Kidney epithelial cell (primary cell): ENCODE measurements at regions not wholly inside any gene's neighbourhood (a gene's known extent, or its start where the extent isn't known, plus 50 kb on each side); places are given as distances from the start of the nearest gene placed in this dataset.

Source experiments
- DNase-seq: peaks from one replicate; pipeline ENCODE4 v3.0.0-alpha.2; 2010; ENCODE audit warnings: low read depth
- H3K27me3 ChIP-seq: 2 replicates; pipeline ENCODE4 v1.6.0; 2011; ENCODE audit warnings: low read length; ENCODE audit not compliant: control insufficient read depth, insufficient read depth
- H3K36me3 ChIP-seq: 2 replicates; pipeline ENCODE4 v1.5.1; 2011; ENCODE audit warnings: low read length; ENCODE audit not compliant: control insufficient read depth, insufficient read depth
- H3K4me3 ChIP-seq: 2 replicates; pipeline ENCODE4 v1.5.1; 2011; ENCODE audit warnings: low read depth, mild to moderate bottlenecking, control low read depth, low read length
- TF ChIP-seq, protein P1 (sequence below): IDR thresholded peaks from 2 replicates; pipeline ENCODE4 v1.5.1; 2011; ENCODE audit warnings: mild to moderate bottlenecking, moderate library complexity, low read length, control low read depth, inconsistent platforms; ENCODE audit not compliant: insufficient read depth, poor library complexity, severe bottlenecking

GRCh38 chr22:49649166-49650068 lies 178.3 kb downstream of the BRD1 start:
- no peak for DNase-seq
- TF ChIP-seq, protein P1, sequence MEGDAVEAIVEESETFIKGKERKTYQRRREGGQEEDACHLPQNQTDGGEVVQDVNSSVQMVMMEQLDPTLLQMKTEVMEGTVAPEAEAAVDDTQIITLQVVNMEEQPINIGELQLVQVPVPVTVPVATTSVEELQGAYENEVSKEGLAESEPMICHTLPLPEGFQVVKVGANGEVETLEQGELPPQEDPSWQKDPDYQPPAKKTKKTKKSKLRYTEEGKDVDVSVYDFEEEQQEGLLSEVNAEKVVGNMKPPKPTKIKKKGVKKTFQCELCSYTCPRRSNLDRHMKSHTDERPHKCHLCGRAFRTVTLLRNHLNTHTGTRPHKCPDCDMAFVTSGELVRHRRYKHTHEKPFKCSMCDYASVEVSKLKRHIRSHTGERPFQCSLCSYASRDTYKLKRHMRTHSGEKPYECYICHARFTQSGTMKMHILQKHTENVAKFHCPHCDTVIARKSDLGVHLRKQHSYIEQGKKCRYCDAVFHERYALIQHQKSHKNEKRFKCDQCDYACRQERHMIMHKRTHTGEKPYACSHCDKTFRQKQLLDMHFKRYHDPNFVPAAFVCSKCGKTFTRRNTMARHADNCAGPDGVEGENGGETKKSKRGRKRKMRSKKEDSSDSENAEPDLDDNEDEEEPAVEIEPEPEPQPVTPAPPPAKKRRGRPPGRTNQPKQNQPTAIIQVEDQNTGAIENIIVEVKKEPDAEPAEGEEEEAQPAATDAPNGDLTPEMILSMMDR = no peak
- no peak overlapping the region for H3K4me3 ChIP-seq
- peaks cover 5% of the 10 kb centered on the region for H3K27me3 ChIP-seq
- no peaks in the 10 kb centered on the region for H3K36me3 ChIP-seq

GRCh38 chr22:49648053-49648452 lies 179.6 kb downstream of the BRD1 start:
- Histone ChIP-seq H3K4me3 (no peak overlapping the region), H3K27me3 (peaks cover 5% of the 10 kb centered on the region), H3K36me3 (no peaks in the 10 kb centered on the region)
- no peak for DNase-seq
- TF ChIP-seq, protein P1 = no peak

GRCh38 chr22:49647627-49648026 lies 180.0 kb downstream of the BRD1 start:
- Histone ChIP-seq H3K36me3 (no peaks in the 10 kb centered on the region), H3K27me3 (peaks cover 5% of the 10 kb centered on the region), H3K4me3 (no peak overlapping the region)
- DNase-seq = no peak
- TF ChIP-seq, protein P1 = no peak

DNA sequence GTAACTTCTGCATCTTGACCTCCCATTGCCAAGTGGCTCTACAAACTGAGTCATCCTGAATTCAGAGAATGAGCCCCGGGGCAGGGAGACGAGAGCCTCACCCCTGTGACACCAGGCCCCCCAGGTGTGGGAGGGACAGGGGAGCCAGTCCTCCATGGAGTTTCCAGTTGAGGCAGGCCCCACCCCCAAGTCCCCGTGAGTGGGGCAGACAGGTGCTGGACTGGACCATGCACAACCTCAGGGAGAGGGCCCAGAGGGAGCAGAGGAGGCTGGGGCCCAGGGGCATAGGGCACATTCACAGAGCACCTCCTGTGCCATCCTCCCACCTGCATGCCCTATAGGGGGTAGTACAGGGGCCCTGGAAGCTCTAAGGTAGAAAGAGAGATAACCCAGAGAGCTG lies 180.8 kb downstream of the BRD1 start:
- DNase-seq = no peak
- H3K36me3 ChIP-seq = no peaks in the 10 kb centered on the region
- no peak overlapping the region for H3K4me3 ChIP-seq
- TF ChIP-seq, protein P1 = no peak
- H3K27me3 ChIP-seq = peaks cover 5% of the 10 kb centered on the region

- no peak for DNase-seq
- no peaks in the 10 kb centered on the region for H3K36me3 ChIP-seq
- no peak overlapping the region for H3K4me3 ChIP-seq
- peaks cover 5% of the 10 kb centered on the region for H3K27me3 ChIP-seq
- TF ChIP-seq, protein P1 = no peak
Measured at GRCh38 chr22:49645791-49646550, 181.7 kb downstream of the BRD1 start.
